Loucy (cell line): ENCODE measurements at regions not wholly inside any gene's neighbourhood (a gene's known extent, or its start where the extent isn't known, plus 50 kb on each side); places are given as distances from the start of the nearest gene placed in this dataset.

Source experiments
- H2AFZ ChIP-seq: fragments of 200-600 bp; sonication (generic); 2 replicates; pipeline ENCODE4 v1.6.0; 2016; ENCODE audit warnings: antibody characterized with exemption, mild to moderate bottlenecking, low read length, moderate library complexity
- H3F3A ChIP-seq: fragments of 200-600 bp; 2 replicates; pipeline ENCODE4 v1.6.0; 2016; ENCODE audit warnings: antibody characterized with exemption, low read depth, mild to moderate bottlenecking
- H3K27me3 ChIP-seq: fragments of 200-600 bp; sonication (generic); 2 replicates; pipeline ENCODE4 v1.6.1; 2014; ENCODE audit warnings: low read length, mild to moderate bottlenecking; ENCODE audit not compliant: insufficient read depth, poor library complexity, severe bottlenecking
- H3K36me3 ChIP-seq: fragments of 200-600 bp; sonication (generic); 2 replicates; pipeline ENCODE4 v1.6.1; 2016; ENCODE audit warnings: low read length; ENCODE audit not compliant: insufficient read depth
- H3K4me1 ChIP-seq: fragments of 200-600 bp; sonication (generic); 2 replicates; pipeline ENCODE4 v1.5.1; 2014; ENCODE audit warnings: low read length, mild to moderate bottlenecking; ENCODE audit not compliant: insufficient read depth, poor library complexity, severe bottlenecking
- H3K4me2 ChIP-seq: fragments of 200-600 bp; sonication (generic); 2 replicates; pipeline ENCODE4 v1.6.0; 2014; ENCODE audit warnings: antibody characterized with exemption, low read length, low read depth, mild to moderate bottlenecking; ENCODE audit not compliant: poor library complexity, severe bottlenecking
- H3K4me3 ChIP-seq: fragments of 200-600 bp; sonication (generic); 2 replicates; pipeline ENCODE4 v1.5.1; 2014; ENCODE audit warnings: low read length, mild to moderate bottlenecking, mixed read lengths; ENCODE audit not compliant: poor library complexity, severe bottlenecking
- H3K79me2 ChIP-seq: fragments of 200-600 bp; sonication (generic); 2 replicates; pipeline ENCODE4 v1.6.1; 2014; ENCODE audit warnings: low read length; ENCODE audit not compliant: insufficient read depth
- H3K9ac ChIP-seq: fragments of 200-600 bp; sonication (generic); 2 replicates; pipeline ENCODE4 v1.6.0; 2014; ENCODE audit warnings: mild to moderate bottlenecking, low read depth, low read length, moderate library complexity; ENCODE audit not compliant: poor library complexity, severe bottlenecking
- H3K9me2 ChIP-seq: fragments of 200-600 bp; sonication (generic); replicated peaks from 2 replicates; pipeline ENCODE4 v1.6.1; 2016; ENCODE audit warnings: low read depth, low read length, mixed read lengths
- H3K9me3 ChIP-seq: fragments of 200-600 bp; sonication (generic); 2 replicates; pipeline ENCODE4 v1.6.1; 2014; ENCODE audit warnings: mild to moderate bottlenecking, antibody characterized with exemption, low read length, low read depth; ENCODE audit not compliant: insufficient read depth
- H4K20me1 ChIP-seq: fragments of 200-600 bp; sonication (generic); 2 replicates; pipeline ENCODE4 v1.6.0; 2014; ENCODE audit warnings: antibody characterized with exemption, low read length, mild to moderate bottlenecking; ENCODE audit not compliant: insufficient read depth, poor library complexity, severe bottlenecking
- EZH2phosphoT487 ChIP-seq: fragments of 200-600 bp; IDR thresholded peaks from 2 replicates; pipeline ENCODE4 v1.6.1; 2018; ENCODE audit warnings: antibody characterized with exemption, mild to moderate bottlenecking, moderate library complexity, borderline replicate concordance
- TF ChIP-seq, protein P1 (sequence below): fragments of 200-600 bp; sonication (generic); conservative IDR thresholded peaks from 2 replicates; pipeline ENCODE4 v1.5.1; 2014; ENCODE audit warnings: mild to moderate bottlenecking, antibody characterized with exemption, low read length

GRCh38 chr5:15300141-15300540, 199.8 kb upstream of the FBXL7 start:
- no peak overlapping the region for H3K4me2 ChIP-seq
- H3K79me2 ChIP-seq, result no peaks in the 10 kb centered on the region
- no peaks in the 10 kb centered on the region for H3K4me1 ChIP-seq
- TF ChIP-seq, protein P1, sequence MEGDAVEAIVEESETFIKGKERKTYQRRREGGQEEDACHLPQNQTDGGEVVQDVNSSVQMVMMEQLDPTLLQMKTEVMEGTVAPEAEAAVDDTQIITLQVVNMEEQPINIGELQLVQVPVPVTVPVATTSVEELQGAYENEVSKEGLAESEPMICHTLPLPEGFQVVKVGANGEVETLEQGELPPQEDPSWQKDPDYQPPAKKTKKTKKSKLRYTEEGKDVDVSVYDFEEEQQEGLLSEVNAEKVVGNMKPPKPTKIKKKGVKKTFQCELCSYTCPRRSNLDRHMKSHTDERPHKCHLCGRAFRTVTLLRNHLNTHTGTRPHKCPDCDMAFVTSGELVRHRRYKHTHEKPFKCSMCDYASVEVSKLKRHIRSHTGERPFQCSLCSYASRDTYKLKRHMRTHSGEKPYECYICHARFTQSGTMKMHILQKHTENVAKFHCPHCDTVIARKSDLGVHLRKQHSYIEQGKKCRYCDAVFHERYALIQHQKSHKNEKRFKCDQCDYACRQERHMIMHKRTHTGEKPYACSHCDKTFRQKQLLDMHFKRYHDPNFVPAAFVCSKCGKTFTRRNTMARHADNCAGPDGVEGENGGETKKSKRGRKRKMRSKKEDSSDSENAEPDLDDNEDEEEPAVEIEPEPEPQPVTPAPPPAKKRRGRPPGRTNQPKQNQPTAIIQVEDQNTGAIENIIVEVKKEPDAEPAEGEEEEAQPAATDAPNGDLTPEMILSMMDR, result no peak
- no peak for TF ChIP-seq EZH2phosphoT487
- no peaks in the 10 kb centered on the region for H4K20me1 ChIP-seq
- no peaks in the 10 kb centered on the region for H3K9me3 ChIP-seq
- H2AFZ ChIP-seq, result no peak overlapping the region
- no peak overlapping the region for H3K4me3 ChIP-seq
- H3K27me3 ChIP-seq, result no peaks in the 10 kb centered on the region
- no peaks in the 10 kb centered on the region for H3K36me3 ChIP-seq
- H3F3A ChIP-seq, result no peaks in the 10 kb centered on the region
- H3K9ac ChIP-seq, result no peak overlapping the region
- no peaks in the 10 kb centered on the region for H3K9me2 ChIP-seq

DNA sequence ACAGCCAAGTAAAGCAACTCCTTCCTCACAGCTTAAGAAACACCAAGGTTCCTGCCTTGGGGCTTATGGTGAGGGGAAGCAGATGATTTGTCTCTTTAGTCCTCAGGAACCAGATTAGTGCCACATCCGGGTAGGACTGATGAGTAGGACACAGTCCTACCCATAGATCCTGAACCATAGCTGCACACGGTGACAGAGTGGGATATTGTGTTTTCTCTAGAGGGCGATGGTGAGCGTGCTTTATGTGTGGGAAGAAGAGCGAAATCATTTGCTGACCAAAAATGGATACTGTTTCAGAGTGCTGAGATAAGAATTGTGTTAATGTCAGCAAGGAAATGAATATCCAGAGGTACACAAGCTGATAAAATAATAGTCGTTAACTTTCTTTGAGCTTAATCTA, 209.0 kb upstream of the FBXL7 start:
- H3K27me3 ChIP-seq, result no peaks in the 10 kb centered on the region
- TF ChIP-seq, protein P1, result 0 out of 2 replicates have a peak, but pooled peaks have one; percentile 18
- no peak for TF ChIP-seq EZH2phosphoT487
- no peak overlapping the region for H2AFZ ChIP-seq
- no peaks in the 10 kb centered on the region; the same call in 1 of the 2 replicates for H3K9me3 ChIP-seq
- H3F3A ChIP-seq, result no peaks in the 10 kb centered on the region
- no peak overlapping the region for H3K9ac ChIP-seq
- no peaks in the 10 kb centered on the region for H3K4me1 ChIP-seq
- H3K4me2 ChIP-seq, result no peak overlapping the region
- no peak overlapping the region for H3K4me3 ChIP-seq
- no peaks in the 10 kb centered on the region for H3K79me2 ChIP-seq
- H3K9me2 ChIP-seq, result no peaks in the 10 kb centered on the region
- H4K20me1 ChIP-seq, result no peaks in the 10 kb centered on the region
- H3K36me3 ChIP-seq, result no peaks in the 10 kb centered on the region

- no peaks in the 10 kb centered on the region for H3K36me3 ChIP-seq
- H4K20me1 ChIP-seq, result no peaks in the 10 kb centered on the region
- H3K4me1 ChIP-seq, result no peaks in the 10 kb centered on the region
These were observed 213.3 kb upstream of the FBXL7 start for GRCh38 chr5:15286650-15287049.

More at GRCh38 chr5:15286650-15287049, 213.3 kb upstream of the FBXL7 start:
- Histone ChIP-seq H3K9me3 (no peaks in the 10 kb centered on the region; the same call in 1 of the 2 replicates), H3F3A (no peaks in the 10 kb centered on the region), H3K79me2 (no peaks in the 10 kb centered on the region), H3K4me2 (no peak overlapping the region), H3K9ac (no peak overlapping the region), H2AFZ (no peak overlapping the region), H3K4me3 (no peak overlapping the region), H3K9me2 (no peaks in the 10 kb centered on the region), H3K27me3 (no peaks in the 10 kb centered on the region)
- TF ChIP-seq, protein P1, result peak; percentile 23; the same call in 1 of the 2 replicates
- TF ChIP-seq EZH2phosphoT487, result no peak
